HG03159 (cell line): ENCODE measurements at regions not wholly inside any gene's neighbourhood (a gene's known extent, or its start where the extent isn't known, plus 50 kb on each side); places are given as distances from the start of the nearest gene placed in this dataset.

Source experiments
- ATAC-seq: cut with Tn5 transposase; IDR thresholded peaks from one replicate; pipeline ENCODE4 v1.9.1; 2021; ENCODE audit warnings: mild to moderate bottlenecking, moderate library complexity; ENCODE audit not compliant: unreplicated experiment

- ATAC-seq = no peak
Measured at GRCh38 chr16:64138621-64139020, 983.2 kb downstream of the CDH11 start.

- ATAC-seq = no peak
Measured at GRCh38 chr16:64138006-64138405, 983.9 kb downstream of the CDH11 start.

- no peak for ATAC-seq
Measured at GRCh38 chr16:64136743-64137142, 985.1 kb downstream of the CDH11 start.

DNA sequence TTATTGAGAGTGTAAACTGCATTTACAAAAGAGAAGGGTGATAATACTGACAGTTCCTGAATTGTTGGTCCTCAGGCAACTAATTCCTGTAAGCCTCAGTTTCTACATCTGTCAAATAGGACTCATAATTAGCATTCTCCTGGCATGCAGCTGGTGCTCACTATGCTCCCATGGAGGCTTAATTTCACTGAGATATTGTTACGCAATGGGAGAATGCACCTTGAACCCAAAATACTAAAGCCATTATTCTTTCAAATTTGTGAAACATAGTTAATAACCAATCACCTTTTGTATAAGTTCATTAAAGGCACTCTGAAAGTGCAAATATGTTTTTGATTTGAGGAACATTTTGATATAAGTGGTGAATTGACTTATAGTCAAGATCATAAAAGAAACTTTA, 985.5 kb downstream of the CDH11 start:
- ATAC-seq = no peak

DNA sequence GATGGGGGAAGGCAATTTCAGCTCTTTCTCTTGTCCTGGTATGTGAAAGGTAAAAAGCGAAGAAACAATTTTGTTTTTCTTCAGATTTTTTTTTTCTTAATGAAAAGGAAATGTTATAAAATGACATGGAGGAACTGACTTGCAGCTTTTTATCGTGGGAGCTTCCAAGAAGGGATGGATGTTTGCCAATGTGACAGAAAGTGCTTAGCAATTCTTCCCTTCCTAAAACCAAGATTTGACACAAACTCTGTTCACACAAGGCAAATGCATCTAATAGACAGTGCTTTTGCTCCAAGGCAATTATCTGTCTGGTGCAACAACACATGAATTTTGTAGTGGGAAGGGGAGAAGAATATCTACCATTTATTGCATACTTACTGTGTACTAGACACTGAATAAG, 988.5 kb downstream of the CDH11 start:
- no peak for ATAC-seq

- no peak for ATAC-seq
Measured at GRCh38 chr16:64132759-64133361, 989.0 kb downstream of the CDH11 start.

- ATAC-seq = no peak
Measured at GRCh38 chr16:64132190-64132589, 989.7 kb downstream of the CDH11 start.

GRCh38 chr16:64131423-64131822, 990.4 kb downstream of the CDH11 start:
- ATAC-seq = no peak

GRCh38 chr16:64130140-64130539, 991.7 kb downstream of the CDH11 start:
- no peak for ATAC-seq

- ATAC-seq = no peak
Measured at GRCh38 chr16:64122177-64122576, 999.7 kb downstream of the CDH11 start.

GRCh38 chr16:64121473-64121872, 1000.4 kb downstream of the CDH11 start:
- no peak for ATAC-seq

- no peak for ATAC-seq
Measured at GRCh38 chr16:64116151-64116550, 1005.7 kb downstream of the CDH11 start.

GRCh38 chr16:64109241-64109640, 1012.6 kb downstream of the CDH11 start:
- no peak for ATAC-seq

DNA sequence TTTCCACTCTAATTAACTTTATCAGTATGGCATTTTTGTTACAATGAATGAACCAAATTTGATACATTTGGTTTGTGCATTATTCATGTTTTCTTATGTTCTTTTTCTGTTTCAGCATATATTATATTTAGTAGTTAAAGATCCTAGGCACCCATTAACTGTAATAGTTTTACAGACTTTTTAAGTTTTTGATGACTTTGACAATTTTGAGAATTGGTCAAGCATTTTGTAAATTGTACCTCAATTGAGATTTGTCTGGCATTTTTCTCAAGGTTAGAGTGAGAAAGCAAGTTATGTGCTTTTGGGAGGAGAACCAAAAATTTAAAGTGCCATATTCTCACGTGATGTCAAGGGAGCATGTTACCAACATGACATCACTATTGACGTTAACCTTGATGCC, 1019.2 kb downstream of the CDH11 start:
- no peak for ATAC-seq

- ATAC-seq = no peak
Measured at GRCh38 chr16:64098451-64098850, 1023.4 kb downstream of the CDH11 start.

DNA sequence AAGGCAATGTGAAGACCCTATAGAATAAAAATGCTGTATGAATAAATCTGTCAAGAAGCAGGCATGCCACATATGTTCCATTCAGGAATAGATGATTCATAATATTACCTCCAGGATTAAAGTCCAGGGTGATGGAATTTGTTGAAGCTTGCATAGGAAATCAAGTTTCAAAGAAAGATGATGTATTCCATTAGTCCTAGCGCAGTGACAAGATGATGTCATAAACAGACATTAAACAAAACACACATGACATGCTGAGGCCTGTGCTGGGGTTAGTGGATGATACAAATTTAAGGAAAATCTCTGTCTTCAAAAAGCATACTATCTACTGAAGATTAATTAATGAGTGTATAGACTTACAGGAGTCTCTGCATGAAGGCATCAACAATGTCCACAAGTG, 1025.2 kb downstream of the CDH11 start:
- no peak for ATAC-seq

DNA sequence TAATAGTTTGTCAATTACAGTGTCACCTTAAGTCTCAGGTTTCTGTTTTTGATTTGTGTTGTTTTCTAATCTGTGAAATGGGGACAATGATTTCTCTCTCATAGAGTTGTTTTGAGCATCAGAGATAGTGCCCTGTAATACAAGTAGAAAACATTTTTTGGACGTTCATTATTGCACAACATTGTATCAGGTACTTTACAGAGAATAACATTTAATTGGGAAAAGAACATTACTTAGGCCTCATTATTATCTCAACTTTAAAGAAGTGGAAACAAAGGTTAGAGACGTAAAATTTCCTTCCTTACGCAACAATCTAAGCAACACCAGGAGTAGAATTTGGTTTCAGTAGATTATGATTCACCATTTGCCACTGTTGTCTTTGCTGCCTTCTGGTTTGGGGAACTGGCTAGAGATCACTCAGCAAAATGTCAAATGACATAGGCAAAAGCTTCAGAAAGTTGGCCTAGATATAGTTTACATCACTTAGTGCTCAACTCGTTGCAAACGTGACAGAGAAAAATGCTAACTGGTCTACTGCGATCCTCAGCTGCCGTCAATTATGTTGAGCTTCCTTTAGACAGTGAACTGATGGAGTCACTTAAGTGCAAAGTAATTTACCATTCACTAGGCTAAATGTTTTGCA, 1026.8 kb downstream of the CDH11 start:
- ATAC-seq = no peak

DNA sequence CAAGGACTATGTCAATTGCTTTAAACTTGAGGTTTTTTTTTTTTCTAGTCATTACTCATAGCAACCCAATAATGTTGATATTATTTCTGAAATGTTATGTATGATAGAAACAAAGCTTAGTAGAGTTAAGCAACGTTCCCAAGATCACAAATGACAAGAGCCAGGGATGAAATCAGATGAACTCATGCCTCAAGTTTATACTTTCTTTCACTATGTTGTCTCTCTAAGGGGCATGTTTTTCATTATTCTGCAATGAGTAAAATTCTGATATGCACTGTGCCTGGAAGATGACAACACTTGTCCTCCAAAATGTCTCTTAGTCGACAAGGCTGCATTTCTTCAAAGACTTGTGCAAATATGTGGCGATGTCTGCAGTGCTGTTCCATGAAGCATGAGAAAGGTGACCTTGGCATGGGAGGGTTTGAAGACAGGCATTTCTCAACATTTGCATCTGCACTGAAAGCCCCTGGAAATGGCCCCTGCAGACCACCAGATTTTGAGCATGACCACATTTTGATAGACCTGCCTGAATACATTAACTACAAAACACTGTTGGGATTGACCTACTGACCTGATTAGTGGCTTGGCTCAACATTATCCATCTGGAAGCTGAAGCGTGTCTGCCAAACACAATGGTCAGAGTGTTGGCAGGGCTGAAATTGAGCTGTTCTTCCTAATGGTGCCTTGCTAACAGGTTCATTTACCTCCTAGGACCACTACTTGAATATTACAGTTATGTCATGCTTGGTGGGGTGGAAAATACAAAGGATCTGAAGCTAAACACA, 1027.5 kb downstream of the CDH11 start:
- ATAC-seq = no peak

DNA sequence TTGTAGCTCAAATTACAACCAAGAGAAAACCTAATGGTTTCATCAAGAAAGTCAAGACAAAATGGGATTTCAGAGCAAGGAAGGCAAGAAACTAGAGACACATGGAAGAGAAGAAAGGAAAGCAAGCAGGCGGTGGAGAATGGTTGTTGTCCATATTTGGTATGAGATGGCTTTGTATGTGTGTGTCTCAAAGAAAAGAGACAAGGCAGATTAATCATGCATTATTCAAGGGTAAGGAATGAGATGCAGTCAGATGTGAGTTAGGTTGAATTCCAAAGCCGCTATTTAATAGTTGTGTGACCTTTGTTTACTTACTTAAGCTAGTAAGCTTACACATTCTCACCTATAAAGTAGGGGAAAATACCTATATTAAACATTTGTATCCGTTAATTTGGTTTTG, 1029.6 kb downstream of the CDH11 start:
- ATAC-seq = no peak

DNA sequence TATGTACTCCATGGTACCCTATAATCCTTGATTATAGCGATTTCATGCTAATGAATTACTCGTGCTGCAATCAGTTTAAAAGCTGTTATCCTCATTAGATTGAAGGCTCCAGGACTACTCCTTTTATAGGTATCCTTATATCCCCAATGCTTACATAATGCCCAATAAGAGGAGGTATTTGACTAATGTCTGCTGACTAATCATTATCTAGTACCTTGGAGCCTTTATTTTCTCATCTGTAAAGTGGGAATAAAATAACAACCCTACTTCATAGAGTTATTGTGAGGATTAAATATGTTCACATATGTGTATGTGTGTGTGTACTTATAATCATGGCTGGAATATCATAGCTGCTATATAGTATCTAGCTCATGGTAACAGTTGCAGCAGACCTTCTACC, 1031.5 kb downstream of the CDH11 start:
- ATAC-seq = no peak

DNA sequence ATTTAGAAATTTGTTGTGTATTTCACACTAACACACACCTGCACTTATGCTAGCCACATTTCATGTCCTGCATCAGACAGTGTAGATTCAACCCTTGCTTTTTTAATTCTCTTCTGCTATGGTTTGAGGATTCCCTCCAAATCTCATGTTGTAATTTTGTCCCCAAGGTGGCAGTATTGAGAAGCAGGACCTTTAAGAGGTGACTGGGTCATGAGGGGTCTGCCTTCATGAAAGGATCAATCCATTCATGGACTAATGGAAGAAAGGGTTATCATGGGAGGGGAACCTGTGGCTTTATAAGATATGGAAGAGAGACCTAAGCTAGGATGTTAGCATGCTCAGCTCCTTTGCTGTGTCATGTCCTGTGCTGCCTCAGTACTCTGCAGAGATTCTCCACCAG, 1032.2 kb downstream of the CDH11 start:
- ATAC-seq = no peak

GRCh38 chr16:64088838-64089237, 1033.0 kb downstream of the CDH11 start:
- no peak for ATAC-seq
